H9 (cell line): ENCODE measurements at regions not wholly inside any gene's neighbourhood (a gene's known extent, or its start where the extent isn't known, plus 50 kb on each side); places are given as distances from the start of the nearest gene placed in this dataset.

ENCODE experiments used
- DNase-seq: peaks from one replicate; pipeline ENCODE4 v3.0.0-alpha.2; 2017
- H2AFZ ChIP-seq: one replicate; pipeline ENCODE4 v1.6.1; 2013; ENCODE audit warnings: mild to moderate bottlenecking, low read length, control low read depth, moderate library complexity
- H2AK5ac ChIP-seq: 2 replicates; pipeline ENCODE4 v1.6.1; 2013; ENCODE audit warnings: low read length, control low read depth, mixed read lengths; ENCODE audit not compliant: insufficient read length
- H2BK120ac ChIP-seq: one replicate; pipeline ENCODE4 v1.6.1; 2013; ENCODE audit warnings: low read depth, mild to moderate bottlenecking, low read length, control low read depth, inconsistent platforms; ENCODE audit not compliant: poor library complexity, severe bottlenecking
- H2BK12ac ChIP-seq: 2 replicates; pipeline ENCODE4 v1.6.1; 2013; ENCODE audit warnings: low read length, control low read depth, mixed read lengths, low read depth; ENCODE audit not compliant: insufficient read length
- H2BK15ac ChIP-seq: 2 replicates; pipeline ENCODE4 v1.6.1; 2013; ENCODE audit warnings: low read depth, low read length, control low read depth
- H2BK20ac ChIP-seq: one replicate; pipeline ENCODE4 v1.6.1; 2013; ENCODE audit warnings: low read depth, mild to moderate bottlenecking, low read length, control low read depth, inconsistent platforms; ENCODE audit not compliant: poor library complexity, severe bottlenecking
- H2BK5ac ChIP-seq: 2 replicates; pipeline ENCODE4 v1.6.1; 2013; ENCODE audit warnings: low read length, control low read depth, mixed read lengths; ENCODE audit not compliant: insufficient read length
- H3K14ac ChIP-seq: 2 replicates; pipeline ENCODE4 v1.6.1; 2013; ENCODE audit warnings: low read length, control low read depth; ENCODE audit not compliant: insufficient read depth
- H3K18ac ChIP-seq: 2 replicates; pipeline ENCODE4 v1.6.1; 2013; ENCODE audit warnings: low read depth, mild to moderate bottlenecking, mixed read lengths, low read length, control low read depth; ENCODE audit not compliant: insufficient read length
- H3K23ac ChIP-seq: 2 replicates; pipeline ENCODE4 v1.6.1; 2013; ENCODE audit warnings: low read length, control low read depth, mixed read lengths, low read depth; ENCODE audit not compliant: insufficient read length
- H3K23me2 ChIP-seq: 2 replicates; pipeline ENCODE4 v1.6.1; 2013; ENCODE audit warnings: low read depth, mild to moderate bottlenecking, mixed read lengths, low read length, control low read depth; ENCODE audit not compliant: insufficient read length, poor library complexity, severe bottlenecking
- H3K27ac ChIP-seq: 2 replicates; pipeline ENCODE4 v1.5.1; 2013; ENCODE audit warnings: low read length, control low read depth, mixed read lengths, low read depth; ENCODE audit not compliant: insufficient read length
- H3K27me3 ChIP-seq: 2 replicates; pipeline ENCODE4 v1.6.1; 2013; ENCODE audit warnings: low read length, control low read depth, inconsistent platforms; ENCODE audit not compliant: insufficient read depth
- H3K4ac ChIP-seq: 2 replicates; pipeline ENCODE4 v1.6.1; 2013; ENCODE audit warnings: low read depth, mild to moderate bottlenecking, control low read depth, inconsistent platforms, low read length, moderate library complexity
- H3K4me1 ChIP-seq: 2 replicates; pipeline ENCODE4 v1.6.1; 2013; ENCODE audit warnings: low read length, control low read depth, inconsistent platforms; ENCODE audit not compliant: insufficient read depth
- H3K4me2 ChIP-seq: 2 replicates; pipeline ENCODE4 v1.6.1; 2013; ENCODE audit warnings: low read length, control low read depth, mixed read lengths; ENCODE audit not compliant: insufficient read length, insufficient read depth
- H3K56ac ChIP-seq: 2 replicates; pipeline ENCODE4 v1.6.1; 2013; ENCODE audit warnings: low read depth, mild to moderate bottlenecking, mixed read lengths, low read length, control low read depth; ENCODE audit not compliant: insufficient read length
- H3K79me1 ChIP-seq: 2 replicates; pipeline ENCODE4 v1.6.1; 2013; ENCODE audit warnings: low read depth, mild to moderate bottlenecking, moderate library complexity, low read length, control low read depth, inconsistent platforms; ENCODE audit not compliant: insufficient read depth, poor library complexity, severe bottlenecking
- H3K79me2 ChIP-seq: 2 replicates; pipeline ENCODE4 v1.6.1; 2013; ENCODE audit warnings: low read length, control low read depth, inconsistent platforms; ENCODE audit not compliant: insufficient read depth
- H3K9ac ChIP-seq: 2 replicates; pipeline ENCODE4 v1.6.1; 2013; ENCODE audit warnings: low read length, control low read depth, mixed read lengths; ENCODE audit not compliant: insufficient read length; ENCODE audit errors: extremely low read depth
- H3K9me3 ChIP-seq: one replicate; pipeline ENCODE4 v1.6.1; 2013; ENCODE audit warnings: low read depth, low read length, inconsistent platforms; ENCODE audit not compliant: control insufficient read depth
- H3T11ph ChIP-seq: one replicate; pipeline ENCODE4 v1.6.1; 2013; ENCODE audit warnings: mild to moderate bottlenecking, low read length, control low read depth, inconsistent platforms
- H4K20me1 ChIP-seq: one replicate; pipeline ENCODE4 v1.6.1; 2013; ENCODE audit not compliant: control insufficient read depth, insufficient read length, insufficient read depth
- H4K5ac ChIP-seq: 2 replicates; pipeline ENCODE4 v1.6.1; 2013; ENCODE audit warnings: low read depth, mild to moderate bottlenecking, mixed read lengths, low read length, control low read depth; ENCODE audit not compliant: insufficient read length
- H4K8ac ChIP-seq: replicated peaks from 2 replicates; pipeline ENCODE4 v1.6.1; 2013; ENCODE audit warnings: low read length, control low read depth, mixed read lengths, low read depth; ENCODE audit not compliant: insufficient read length
- H4K91ac ChIP-seq: 2 replicates; pipeline ENCODE4 v1.6.1; 2013; ENCODE audit warnings: low read depth, mild to moderate bottlenecking, moderate library complexity, mixed read lengths, low read length, control low read depth; ENCODE audit not compliant: insufficient read length
- H3K27ac Mint-ChIP-seq, 3 experiments: 2 replicates in 2 of 3; 3 replicates in 1 of 3; pipeline ENCODE4 v1.8.0; 2020 to 2021; ENCODE audit warnings: mixed read lengths in 3 of 3, mild to moderate bottlenecking in 1 of 3, moderate library complexity in 1 of 3
- H3K27me3 Mint-ChIP-seq: 2 replicates; pipeline ENCODE4 v1.8.0; 2021; ENCODE audit warnings: low read depth, mild to moderate bottlenecking, moderate library complexity, mixed read lengths
- H3K36me3 Mint-ChIP-seq, 3 experiments: 2 replicates in 2 of 3; 3 replicates in 1 of 3; pipeline ENCODE4 v1.8.0; 2020 to 2021; ENCODE audit warnings: low read depth in 3 of 3, mixed read lengths in 3 of 3; ENCODE audit not compliant: insufficient read depth in 1 of 3
- H3K4me1 Mint-ChIP-seq, 2 experiments: 2 replicates each; pipeline ENCODE4 v1.8.0; 2020; ENCODE audit warnings: mixed read lengths in 2 of 2
- H3K4me3 Mint-ChIP-seq, 2 experiments: 2 replicates in 1 of 2; 3 replicates in 1 of 2; pipeline ENCODE4 v1.8.0; 2020 to 2021; ENCODE audit warnings: mild to moderate bottlenecking in 2 of 2, mixed read lengths in 2 of 2, moderate library complexity in 1 of 2
- H3K9me3 Mint-ChIP-seq, 2 experiments: 2 replicates in 1 of 2; 3 replicates in 1 of 2; pipeline ENCODE4 v1.8.0; 2020; ENCODE audit warnings: mild to moderate bottlenecking in 2 of 2, mixed read lengths in 2 of 2, moderate library complexity in 1 of 2
- WGBS: extraction: QIAGEN DNeasy Blood & Tissue Kit; methylation state at CpG from one replicate; pipeline ENCODE4 v1.1.7; 2013; ENCODE audit warnings: missing lambda C conversion rate, low lambda C conversion rate, mixed read lengths; ENCODE audit not compliant: insufficient read length; ENCODE audit errors: extremely low coverage; 5-methylcytosine and 5-hydroxymethylcytosine counted together
- TF ChIP-seq, protein P1 (sequence below): fragments of 200-600 bp; sonication (generic); conservative IDR thresholded peaks from 3 replicates; pipeline ENCODE4 v1.8.0; 2021; ENCODE audit warnings: antibody characterized with exemption, mild to moderate bottlenecking

DNA sequence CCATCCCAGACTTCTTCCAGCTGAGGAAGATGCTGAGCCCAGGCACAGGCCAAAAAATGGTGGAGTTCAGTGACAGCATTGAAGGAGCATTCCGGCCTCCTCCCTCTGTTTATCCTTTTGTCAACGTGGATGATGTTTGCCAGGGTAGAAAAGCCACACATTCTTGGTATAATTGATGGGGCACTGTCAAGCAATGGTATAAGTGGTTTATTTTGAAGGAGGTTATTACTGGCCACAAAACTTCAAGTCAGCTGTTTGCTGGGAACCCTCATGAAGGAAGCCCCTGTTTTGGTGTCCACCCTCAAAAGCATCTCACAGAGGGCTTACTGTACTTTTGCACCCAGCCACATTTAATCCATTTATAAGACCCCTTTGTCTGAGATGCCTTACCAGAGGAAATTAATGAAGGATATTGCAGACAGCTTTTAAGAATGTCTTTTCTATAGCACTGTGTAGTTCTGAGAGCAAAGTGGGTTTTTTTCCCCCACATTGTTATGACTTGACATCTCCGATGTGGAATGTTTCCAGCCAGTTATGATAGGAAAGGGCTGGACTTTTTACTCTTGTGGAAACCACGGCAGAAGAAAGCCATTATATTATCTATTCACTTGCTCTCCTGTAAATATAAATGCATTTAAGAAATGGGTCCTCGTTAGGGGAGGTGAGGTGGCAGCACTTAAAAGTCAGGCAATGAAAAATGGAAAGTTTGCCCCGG lies 95.5 kb upstream of the SPATA31D4 start:
- Histone ChIP-seq H3K23ac (no peak overlapping the region), H3K18ac (no peak overlapping the region), H2AFZ (no peak overlapping the region), H3K23me2 (no peaks in the 10 kb centered on the region), H3K27ac (no peak overlapping the region), H3K14ac (no peak overlapping the region), H3K56ac (no peak overlapping the region), H2BK15ac (no peak overlapping the region), H2BK120ac (no peak overlapping the region), H3K27me3 (no peaks in the 10 kb centered on the region), H3K79me1 (no peaks in the 10 kb centered on the region), H4K5ac (no peak overlapping the region), H3K79me2 (no peaks in the 10 kb centered on the region), H4K20me1 (no peaks in the 10 kb centered on the region), H4K91ac (no peak overlapping the region), H3K4me2 (no peak overlapping the region), H2BK12ac (no peak overlapping the region), H2BK20ac (no peak overlapping the region), H3T11ph (no peak overlapping the region), H3K4ac (no peak overlapping the region), H4K8ac (no peak overlapping the region), H2BK5ac (no peak overlapping the region), H3K9ac (no peak overlapping the region), H3K4me1 (peaks cover 3% of the 10 kb centered on the region; the same call in 1 of the 2 replicates), H2AK5ac (no peak overlapping the region), H3K9me3 (no peaks in the 10 kb centered on the region)
- no CpG with 5 or more reads among the region's 6 CpGs for WGBS
- no peak overlapping the region for H3K4me3 Mint-ChIP-seq
- no peak overlapping the region for H3K27ac Mint-ChIP-seq
- no peaks in the 10 kb centered on the region for H3K36me3 Mint-ChIP-seq
- TF ChIP-seq, protein P1, sequence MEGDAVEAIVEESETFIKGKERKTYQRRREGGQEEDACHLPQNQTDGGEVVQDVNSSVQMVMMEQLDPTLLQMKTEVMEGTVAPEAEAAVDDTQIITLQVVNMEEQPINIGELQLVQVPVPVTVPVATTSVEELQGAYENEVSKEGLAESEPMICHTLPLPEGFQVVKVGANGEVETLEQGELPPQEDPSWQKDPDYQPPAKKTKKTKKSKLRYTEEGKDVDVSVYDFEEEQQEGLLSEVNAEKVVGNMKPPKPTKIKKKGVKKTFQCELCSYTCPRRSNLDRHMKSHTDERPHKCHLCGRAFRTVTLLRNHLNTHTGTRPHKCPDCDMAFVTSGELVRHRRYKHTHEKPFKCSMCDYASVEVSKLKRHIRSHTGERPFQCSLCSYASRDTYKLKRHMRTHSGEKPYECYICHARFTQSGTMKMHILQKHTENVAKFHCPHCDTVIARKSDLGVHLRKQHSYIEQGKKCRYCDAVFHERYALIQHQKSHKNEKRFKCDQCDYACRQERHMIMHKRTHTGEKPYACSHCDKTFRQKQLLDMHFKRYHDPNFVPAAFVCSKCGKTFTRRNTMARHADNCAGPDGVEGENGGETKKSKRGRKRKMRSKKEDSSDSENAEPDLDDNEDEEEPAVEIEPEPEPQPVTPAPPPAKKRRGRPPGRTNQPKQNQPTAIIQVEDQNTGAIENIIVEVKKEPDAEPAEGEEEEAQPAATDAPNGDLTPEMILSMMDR = no peak
- H3K27me3 Mint-ChIP-seq = no peaks in the 10 kb centered on the region
- no peaks in the 10 kb centered on the region for H3K9me3 Mint-ChIP-seq
- H3K4me1 Mint-ChIP-seq = peaks cover 17% of the 10 kb centered on the region in 2 experiments
- no peak for DNase-seq
